ENCODE measurements at regions not wholly inside any gene's neighbourhood (a gene's known extent, or its start where the extent isn't known, plus 50 kb on each side); places are given as distances from the start of the nearest gene placed in this dataset.

GRCh38 chr12:30010071-30011052 lies 226.6 kb upstream of the TMTC1 start:
- Histone ChIP-seq H4K5ac (ENCODE audit: low read depth, low read length) (no peak overlapping the region), H3K56ac (ENCODE audit: extremely low read depth, insufficient read depth, low read length) (no peak overlapping the region), H3K9me3 (ENCODE audit: control insufficient read depth, insufficient read depth, low read length) (no peaks in the 10 kb centered on the region), H3K4me1 (ENCODE audit: control insufficient read depth, insufficient read depth, low read length) (no peaks in the 10 kb centered on the region), H3K4me2 (ENCODE audit: low read depth, low read length) (no peak overlapping the region), H4K91ac (ENCODE audit: insufficient read depth, low read depth, low read length) (no peak overlapping the region), H3K14ac (replicated peaks; ENCODE audit: low read depth, low read length) (no peak overlapping the region), H3K36me3 (ENCODE audit: control insufficient read depth, insufficient read depth, low read length) (no peaks in the 10 kb centered on the region), H4K20me1 (ENCODE audit: insufficient read depth, low read length) (no peaks in the 10 kb centered on the region), H2BK120ac (ENCODE audit: low read depth, low read length) (no peak overlapping the region), H3K18ac (ENCODE audit: low read depth, low read length) (no peak overlapping the region), H3K4me3 (ENCODE audit: insufficient read depth, low read depth, low read length) (no peak overlapping the region), H2BK5ac (ENCODE audit: low read depth, low read length, poor library complexity, severe bottlenecking) (no peak overlapping the region), H3K27ac (ENCODE audit: insufficient read depth, low read length) (no peak overlapping the region), H2BK20ac (ENCODE audit: low read depth, low read length) (no peak overlapping the region), H3K9me1 (ENCODE audit: insufficient read depth, low read length) (no peaks in the 10 kb centered on the region), H2AK5ac (ENCODE audit: low read depth, low read length) (no peak overlapping the region), H2AK9ac (replicated peaks; ENCODE audit: low read depth, low read length, poor library complexity) (no peak overlapping the region), H2BK15ac (ENCODE audit: low read depth, low read length) (no peak overlapping the region), H4K8ac (ENCODE audit: low read depth in 2 of 2, low read length in 2 of 2) (no peak overlapping the region), H3K23ac (ENCODE audit: low read depth, low read length) (no peak overlapping the region), H3K27me3 (ENCODE audit: control insufficient read depth, insufficient read depth, low read length) (no peaks in the 10 kb centered on the region; the same call in none of the 2 replicates), H3K9ac (ENCODE audit: low read depth, low read length) (no peak overlapping the region), H2AFZ (replicated peaks; ENCODE audit: low read length, poor library complexity) (no peak overlapping the region), H3K4ac (ENCODE audit: low read depth, low read length) (no peak overlapping the region), H3K79me1 (ENCODE audit: low read depth in 1 of 2, low read length in 2 of 2) (no peaks in the 10 kb centered on the region)
- no peak for ATAC-seq (ENCODE audit: low read depth)
- dilution Hi-C loops (cut with HindIII; ENCODE audit: low sequenced_read_pairs, unreplicated experiment): no loop called here
- no TSS peak for BruUV-seq (replicated peaks)
- intact Hi-C loops (cut with micrococcal nuclease): no loop called here
- ChIA-PET CTCF (interaction anchor here (0.7 kb wide), 1 partner anchor 10 kb away, joined by 3 read pairs; no protein-coding TSS in a partner anchor), POLR2A (ENCODE audit: unreplicated experiment) (no interaction called here)
- no peak for DNase-seq
- in situ Hi-C loops (cut with MboI; ENCODE audit: low sequenced_read_pairs): no loop called here
- TF ChIP-seq NFE2L2 (IDR thresholded peaks at IDR 0.05; ENCODE audit: low read depth, low read length) (no peak), RCOR1 (IDR thresholded peaks at IDR 0.05; ENCODE audit: insufficient replicate concordance, low read length) (no peak), SMC3 (IDR thresholded peaks at IDR 0.05; ENCODE audit: low read depth, low read length) (no peak), POLR2A (IDR thresholded peaks at IDR 0.05; ENCODE audit: low read depth, low read length) (no peak), RAD21 (IDR thresholded peaks at IDR 0.05; ENCODE audit: low read length) (no peak), MAFK (IDR thresholded peaks at IDR 0.05; ENCODE audit: low read depth, low read length) (no peak), BHLHE40 (IDR thresholded peaks at IDR 0.05; ENCODE audit: low read depth, low read length) (no peak), FOS (IDR thresholded peaks at IDR 0.05; ENCODE audit: low read depth, low read length) (no peak), CEBPB (IDR thresholded peaks at IDR 0.05; ENCODE audit: low read depth, low read length) (no peak), ELK1 (IDR thresholded peaks at IDR 0.05; ENCODE audit: borderline replicate concordance, low read depth, low read length) (no peak), CTCF (conservative IDR thresholded peaks at IDR 0.05; ENCODE audit: low read depth, low read length) (no peak), MXI1 (IDR thresholded peaks at IDR 0.05; ENCODE audit: borderline replicate concordance, low read depth, low read length) (no peak), USF2 (IDR thresholded peaks at IDR 0.05; ENCODE audit: low read depth, low read length) (no peak)
- no CpG with 5 or more reads among the region's 1 CpG for WGBS, 2 experiments (ENCODE audit: extremely low coverage in 2 of 2, insufficient read length in 1 of 2)
